NCI-H2107 (cell line): ENCODE measurements at regions not wholly inside any gene's neighbourhood (a gene's known extent, or its start where the extent isn't known, plus 50 kb on each side); places are given as distances from the start of the nearest gene placed in this dataset.
"Not testable (repeated sequence)": the region's sequence is repeated elsewhere in the genome, so short reads cannot be mapped to it uniquely, and the experiment has no call there.

ENCODE experiments used
- DNase-seq: peaks from one replicate; lab custom pipeline; 2025; lab: John Stamatoyannopoulos, UW

- no peak for DNase-seq
Measured at GRCh38 chr4:103996637-103997036, 276.9 kb upstream of the TACR3 start.

GRCh38 chr4:103996064-103996463 is 276.3 kb upstream of the TACR3 start:
- DNase-seq = no peak

GRCh38 chr4:103994059-103994458 is 274.3 kb upstream of the TACR3 start:
- DNase-seq = no peak

GRCh38 chr4:103982454-103982853 is 262.7 kb upstream of the TACR3 start:
- DNase-seq = no peak

GRCh38 chr4:103948244-103949018 is 228.6 kb upstream of the TACR3 start:
- DNase-seq = no peak

GRCh38 chr4:103947617-103948016 is 227.8 kb upstream of the TACR3 start:
- no peak for DNase-seq

- not testable (repeated sequence) for DNase-seq
Measured at GRCh38 chr4:103946621-103947268, 227.0 kb upstream of the TACR3 start.

GRCh38 chr4:103938488-103938887 is 218.7 kb upstream of the TACR3 start:
- no peak for DNase-seq

GRCh38 chr4:103936653-103937145 is 216.9 kb upstream of the TACR3 start:
- no peak for DNase-seq

- peak; percentile 1 for DNase-seq
Measured at GRCh38 chr4:103934178-103934789, 214.5 kb upstream of the TACR3 start.

GRCh38 chr4:103928370-103928769 is 208.6 kb upstream of the TACR3 start:
- no peak for DNase-seq

GRCh38 chr4:103923551-103923950 is 203.8 kb upstream of the TACR3 start:
- DNase-seq = no peak

- DNase-seq = no peak
Measured at GRCh38 chr4:103918214-103918613, 198.4 kb upstream of the TACR3 start.

GRCh38 chr4:103915224-103915869 is 195.6 kb upstream of the TACR3 start:
- no peak for DNase-seq

GRCh38 chr4:103907414-103907813 is 187.6 kb upstream of the TACR3 start:
- DNase-seq = no peak

- DNase-seq = no peak
Measured at GRCh38 chr4:103904123-103904522, 184.3 kb upstream of the TACR3 start.

- no peak for DNase-seq
Measured at GRCh38 chr4:103902730-103903129, 182.9 kb upstream of the TACR3 start.

GRCh38 chr4:103895876-103896465 is 176.2 kb upstream of the TACR3 start:
- no peak for DNase-seq

GRCh38 chr4:103892586-103892985 is 172.8 kb upstream of the TACR3 start:
- DNase-seq = no peak

- no peak for DNase-seq
Measured at GRCh38 chr4:103887191-103887590, 167.4 kb upstream of the TACR3 start.

- DNase-seq = no peak
Measured at GRCh38 chr4:103885152-103885551, 165.4 kb upstream of the TACR3 start.

- DNase-seq = no peak
Measured at GRCh38 chr4:103867311-103867710, 147.5 kb upstream of the TACR3 start.
